Retinal pigment epithelial cell (primary cell): ENCODE measurements at regions not wholly inside any gene's neighbourhood (a gene's known extent, or its start where the extent isn't known, plus 50 kb on each side); places are given as distances from the start of the nearest gene placed in this dataset.

ENCODE experiments used
- DNase-seq: peaks from one replicate; pipeline ENCODE4 v3.0.0-alpha.2; 2010; ENCODE audit warnings: low read depth
- H3K4me3 ChIP-seq: 2 replicates; pipeline ENCODE4 v1.5.1; 2011; ENCODE audit warnings: mild to moderate bottlenecking, low read length, control low read depth, moderate library complexity
- CTCF ChIP-seq: conservative IDR thresholded peaks from 2 replicates; pipeline ENCODE4 v1.5.1; 2011; ENCODE audit warnings: low read depth, low read length, control low read depth, inconsistent platforms

- H3K4me3 ChIP-seq, result no peak overlapping the region
- DNase-seq, result no peak
- no peak for TF ChIP-seq CTCF
These were observed 129.1 kb downstream of the CXXC4 start for GRCh38 chr4:104365618-104366017.

GRCh38 chr4:104353481-104353880 is 141.2 kb downstream of the CXXC4 start:
- TF ChIP-seq CTCF, result no peak
- no peak for DNase-seq
- H3K4me3 ChIP-seq, result no peak overlapping the region

DNA sequence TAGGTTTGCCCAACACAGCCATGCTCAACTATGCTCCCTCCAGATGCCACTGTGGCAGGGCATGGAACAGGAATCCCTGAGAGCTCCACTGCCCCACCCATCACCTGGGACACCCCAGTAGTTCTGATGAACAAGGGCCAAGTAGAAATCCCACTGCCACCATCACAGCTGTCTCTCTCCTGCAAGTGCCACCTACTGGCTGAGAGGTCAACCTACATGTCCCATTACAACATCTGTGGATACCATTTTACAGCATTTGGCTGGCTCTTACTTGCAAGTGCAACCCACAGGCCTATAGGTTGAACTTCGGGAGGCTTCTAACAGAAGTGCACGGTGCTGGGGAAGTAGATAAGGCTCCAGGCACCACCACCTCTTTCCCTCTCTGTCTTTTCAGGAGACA is 142.5 kb downstream of the CXXC4 start:
- no peak for DNase-seq
- no peak for TF ChIP-seq CTCF
- H3K4me3 ChIP-seq, result no peak overlapping the region

- no peak for TF ChIP-seq CTCF
- no peak overlapping the region for H3K4me3 ChIP-seq
- no peak for DNase-seq
These were observed 143.0 kb downstream of the CXXC4 start for GRCh38 chr4:104351706-104352105.

DNA sequence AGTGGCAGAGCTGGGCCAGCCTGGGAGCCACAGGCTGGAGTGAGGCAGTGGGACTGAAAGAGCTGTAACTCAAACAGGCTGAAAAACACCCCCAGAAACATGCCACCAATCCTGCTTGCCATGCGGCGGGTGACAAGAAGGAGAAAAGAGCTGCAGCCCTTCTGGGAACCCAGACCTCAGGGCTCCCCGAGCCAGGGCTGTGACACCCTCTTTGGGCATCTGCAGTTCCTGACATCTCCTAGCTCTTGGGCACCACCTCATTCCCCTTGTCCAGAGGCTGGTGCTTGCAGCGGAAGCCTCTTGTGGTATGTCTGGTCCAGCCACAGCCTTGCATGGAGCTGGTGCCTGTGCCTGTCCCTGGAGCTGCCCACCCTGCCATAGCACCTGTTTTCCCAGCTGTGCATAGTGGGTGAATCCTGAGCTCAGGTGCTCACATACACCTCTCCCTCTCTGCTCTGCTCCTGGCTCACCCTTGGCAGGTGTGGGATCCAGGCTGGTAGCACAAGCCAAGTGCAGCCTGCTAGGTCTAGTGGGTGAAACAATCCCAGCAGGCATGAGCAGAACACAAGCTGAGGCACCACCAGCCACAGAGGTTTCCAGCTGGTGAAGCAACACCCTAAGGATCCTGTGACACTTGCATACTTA is 149.0 kb downstream of the CXXC4 start:
- TF ChIP-seq CTCF, result no peak
- no peak overlapping the region for H3K4me3 ChIP-seq
- no peak for DNase-seq

GRCh38 chr4:104344342-104344980 is 150.2 kb downstream of the CXXC4 start:
- no peak overlapping the region for H3K4me3 ChIP-seq
- no peak for DNase-seq
- no peak for TF ChIP-seq CTCF

DNA sequence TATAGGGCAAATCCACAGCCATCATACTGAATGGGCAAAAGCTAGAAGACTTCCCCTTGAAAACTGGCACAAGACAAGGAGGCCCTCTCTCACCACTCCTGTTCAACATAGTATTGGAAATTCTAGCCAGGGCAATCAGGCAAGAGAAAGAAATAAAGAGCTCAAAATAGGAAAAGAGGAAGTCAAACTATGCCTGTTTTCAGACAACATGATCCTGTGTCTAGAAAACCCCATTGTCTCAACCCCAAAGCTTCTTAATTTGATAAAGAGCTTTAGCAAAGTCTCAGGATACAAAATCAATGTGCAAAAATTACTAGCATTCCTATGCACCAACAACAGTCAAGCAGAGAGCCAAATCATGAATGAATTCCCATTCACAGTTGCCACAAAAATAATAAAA is 160.3 kb downstream of the CXXC4 start:
- no peak for TF ChIP-seq CTCF

More for the DNA sequence above, 160.3 kb downstream of the CXXC4 start:
- DNase-seq, result no peak
- H3K4me3 ChIP-seq, result no peak overlapping the region
